Mesenchymal stem cell (in vitro differentiated cells and primary cell): ENCODE measurements at regions not wholly inside any gene's neighbourhood (a gene's known extent, or its start where the extent isn't known, plus 50 kb on each side); places are given as distances from the start of the nearest gene placed in this dataset.

ENCODE experiments used
- DNase-seq: peaks from one replicate; pipeline ENCODE4 v3.0.0-alpha.2; 2013
- H2AFZ ChIP-seq: one replicate; pipeline ENCODE4 v1.6.1; 2013; ENCODE audit warnings: low read depth, mild to moderate bottlenecking, control low read depth, inconsistent platforms, low read length, moderate library complexity
- H2AK5ac ChIP-seq: 2 replicates; pipeline ENCODE4 v1.6.1; 2013; ENCODE audit warnings: low read length, moderate library complexity, mild to moderate bottlenecking, inconsistent platforms; ENCODE audit not compliant: severe bottlenecking
- H2BK120ac ChIP-seq: one replicate; pipeline ENCODE4 v1.6.1; 2013; ENCODE audit warnings: low read depth, mild to moderate bottlenecking, inconsistent platforms, low read length, moderate library complexity
- H2BK12ac ChIP-seq, 2 experiments: one replicate each; pipeline ENCODE4 v1.6.1; 2013; ENCODE audit warnings: inconsistent platforms in 2 of 2, low read length in 2 of 2, mild to moderate bottlenecking in 2 of 2, moderate library complexity in 2 of 2, control low read depth in 1 of 2
- H2BK15ac ChIP-seq: one replicate; pipeline ENCODE4 v1.6.1; 2013; ENCODE audit warnings: mild to moderate bottlenecking, low read depth, inconsistent platforms; ENCODE audit not compliant: poor library complexity, severe bottlenecking
- H2BK5ac ChIP-seq: 2 replicates; pipeline ENCODE4 v1.6.1; 2013; ENCODE audit warnings: low read depth, mild to moderate bottlenecking, low read length, control low read depth, inconsistent platforms; ENCODE audit not compliant: poor library complexity, severe bottlenecking
- H3K14ac ChIP-seq, 2 experiments: one replicate each; pipeline ENCODE4 v1.6.1; 2013; ENCODE audit warnings: inconsistent platforms in 2 of 2, low read length in 2 of 2, control low read depth in 1 of 2, mild to moderate bottlenecking in 1 of 2, moderate library complexity in 1 of 2
- H3K18ac ChIP-seq, 2 experiments: one replicate each; pipeline ENCODE4 v1.6.1; 2013; ENCODE audit warnings: inconsistent platforms in 2 of 2, low read length in 2 of 2, control low read depth in 1 of 2, low read depth in 1 of 2, mild to moderate bottlenecking in 1 of 2
- H3K23ac ChIP-seq, 2 experiments: one replicate each; pipeline ENCODE4 v1.6.1; 2013; ENCODE audit warnings: inconsistent platforms in 2 of 2, low read length in 2 of 2, mild to moderate bottlenecking in 2 of 2, moderate library complexity in 2 of 2, control low read depth in 1 of 2
- H3K27ac ChIP-seq: 2 replicates; pipeline ENCODE4 v1.5.1; 2013; ENCODE audit warnings: mild to moderate bottlenecking, moderate library complexity, low read length, control low read depth, inconsistent platforms; ENCODE audit not compliant: poor library complexity, severe bottlenecking
- H3K27me3 ChIP-seq, 2 experiments: 2 replicates each; pipeline versions ENCODE4 v1.6.1 to v1.7.0; 2013; ENCODE audit warnings: low read length in 2 of 2, mild to moderate bottlenecking in 2 of 2, moderate library complexity in 2 of 2, control low read depth in 1 of 2, inconsistent platforms in 1 of 2; ENCODE audit not compliant: control insufficient read depth in 1 of 2, insufficient read depth in 1 of 2
- H3K36me3 ChIP-seq, 2 experiments: 2 replicates each; pipeline versions ENCODE4 v1.6.1 to v1.7.0; 2013; ENCODE audit warnings: low read length in 2 of 2, control low read depth in 1 of 2, inconsistent platforms in 1 of 2, low read depth in 1 of 2, mild to moderate bottlenecking in 1 of 2; ENCODE audit not compliant: insufficient read depth in 2 of 2, control insufficient read depth in 1 of 2
- H3K4ac ChIP-seq, 2 experiments: one replicate each; pipeline ENCODE4 v1.6.1; 2013; ENCODE audit warnings: inconsistent platforms in 2 of 2, low read length in 2 of 2, mild to moderate bottlenecking in 2 of 2, moderate library complexity in 2 of 2, control low read depth in 1 of 2, low read depth in 1 of 2
- H3K4me1 ChIP-seq: 2 replicates; pipeline ENCODE4 v1.6.1; 2013; ENCODE audit warnings: low read depth, low read length, control low read depth; ENCODE audit not compliant: control insufficient read depth, insufficient read depth
- H3K4me2 ChIP-seq: 2 replicates; pipeline ENCODE4 v1.6.1; 2013; ENCODE audit warnings: low read length, mild to moderate bottlenecking, inconsistent platforms; ENCODE audit not compliant: poor library complexity, severe bottlenecking
- H3K4me3 ChIP-seq, 2 experiments: 2 replicates each; pipeline versions ENCODE4 v1.5.1 to v1.7.0; 2013; ENCODE audit warnings: low read length in 2 of 2, mild to moderate bottlenecking in 2 of 2, control low read depth in 1 of 2, low read depth in 1 of 2; ENCODE audit not compliant: insufficient read depth in 1 of 2
- H3K79me1 ChIP-seq: replicated peaks from 2 replicates; pipeline ENCODE4 v1.6.1; 2013; ENCODE audit warnings: mild to moderate bottlenecking, control low read depth, low read length, inconsistent platforms; ENCODE audit not compliant: poor library complexity, severe bottlenecking
- H3K9ac ChIP-seq: 2 replicates; pipeline ENCODE4 v1.7.0; 2013; ENCODE audit warnings: mild to moderate bottlenecking, low read length, moderate library complexity
- H3K9me3 ChIP-seq: 2 replicates; pipeline ENCODE4 v1.7.0; 2013; ENCODE audit warnings: mild to moderate bottlenecking, low read length; ENCODE audit not compliant: control insufficient read depth
- H4K8ac ChIP-seq: one replicate; pipeline ENCODE4 v1.6.1; 2013; ENCODE audit warnings: inconsistent platforms, mild to moderate bottlenecking, low read length, moderate library complexity
- H4K91ac ChIP-seq: one replicate; pipeline ENCODE4 v1.6.1; 2013; ENCODE audit warnings: mild to moderate bottlenecking, low read length, inconsistent platforms
- WGBS: methylation state at CpG from one replicate; pipeline ENCODE4 v1.1.7; 2013; ENCODE audit warnings: mixed read lengths; 5-methylcytosine and 5-hydroxymethylcytosine counted together

DNA sequence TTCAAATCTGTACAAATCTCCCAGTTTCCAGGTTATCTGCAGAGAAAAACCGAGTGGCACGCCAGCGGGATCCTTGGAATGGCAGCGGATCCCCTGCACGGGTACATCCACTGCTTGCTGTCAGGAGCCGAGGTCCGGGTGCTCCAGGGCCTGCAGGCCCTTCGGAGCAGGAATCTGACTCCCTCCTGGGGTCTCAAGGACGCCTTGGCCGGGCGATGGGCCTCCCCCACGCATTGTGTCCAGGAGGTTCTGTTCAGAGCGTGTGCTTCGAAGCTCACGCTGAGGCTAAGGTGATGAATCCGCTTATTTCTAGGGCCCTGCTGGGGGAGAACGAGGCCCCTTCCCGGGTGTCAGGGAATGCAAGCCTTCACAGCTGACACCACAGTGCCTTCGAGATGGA is 148.9 kb downstream of the SOX1 start:
- Histone ChIP-seq H2BK15ac (no peak overlapping the region), H3K18ac (no peak overlapping the region), H3K9ac (no peak overlapping the region), H2BK120ac (no peak overlapping the region), H3K4me2 (no peak overlapping the region), H3K9me3 (no peaks in the 10 kb centered on the region), H3K36me3 (no peaks in the 10 kb centered on the region), H3K27ac (no peak overlapping the region), H3K79me1 (no peaks in the 10 kb centered on the region), H2AFZ (no peak overlapping the region), H3K4me3 (peak overlapping the region in 1 of 2 experiments; percentile 15), H3K14ac (no peak overlapping the region), H2AK5ac (no peak overlapping the region), H4K8ac (no peak overlapping the region), H4K91ac (no peak overlapping the region), H3K27me3 (peaks cover 0 to 2% of the 10 kb centered on the region in 2 experiments), H3K4me1 (no peaks in the 10 kb centered on the region), H3K4ac (no peak overlapping the region), H2BK5ac (no peak overlapping the region), H2BK12ac (no peak overlapping the region), H3K23ac (no peak overlapping the region)
- 75% methylated on average over 19 of the region's 19 CpGs for WGBS
- no peak for DNase-seq

GRCh38 chr13:112217431-112217830 is 150.5 kb downstream of the SOX1 start:
- Histone ChIP-seq H4K91ac (no peak overlapping the region), H2BK12ac (no peak overlapping the region), H2BK120ac (no peak overlapping the region), H3K9ac (no peak overlapping the region), H4K8ac (no peak overlapping the region), H2BK15ac (no peak overlapping the region), H3K4ac (no peak overlapping the region), H3K4me2 (no peak overlapping the region), H3K23ac (no peak overlapping the region), H3K4me1 (no peaks in the 10 kb centered on the region), H3K27me3 (no peaks in the 10 kb centered on the region), H3K36me3 (no peaks in the 10 kb centered on the region), H3K18ac (no peak overlapping the region), H3K9me3 (no peaks in the 10 kb centered on the region), H3K79me1 (no peaks in the 10 kb centered on the region), H3K4me3 (no peak overlapping the region), H3K14ac (no peak overlapping the region), H2BK5ac (no peak overlapping the region), H3K27ac (no peak overlapping the region), H2AK5ac (no peak overlapping the region), H2AFZ (no peak overlapping the region)
- DNase-seq: no peak
- 88% methylated on average over 7 of the region's 7 CpGs for WGBS

GRCh38 chr13:112218416-112218815 is 151.5 kb downstream of the SOX1 start:
- Histone ChIP-seq H3K4me2 (no peak overlapping the region), H3K18ac (no peak overlapping the region), H3K9ac (no peak overlapping the region), H3K27me3 (no peaks in the 10 kb centered on the region), H3K79me1 (no peaks in the 10 kb centered on the region), H2BK15ac (no peak overlapping the region), H3K14ac (no peak overlapping the region), H3K4ac (no peak overlapping the region), H3K27ac (no peak overlapping the region), H3K36me3 (no peaks in the 10 kb centered on the region), H2AFZ (no peak overlapping the region), H2BK12ac (no peak overlapping the region), H3K4me1 (no peaks in the 10 kb centered on the region), H4K8ac (no peak overlapping the region), H2BK120ac (no peak overlapping the region), H3K4me3 (no peak overlapping the region), H2AK5ac (no peak overlapping the region), H3K23ac (no peak overlapping the region), H4K91ac (no peak overlapping the region), H3K9me3 (no peaks in the 10 kb centered on the region), H2BK5ac (no peak overlapping the region)
- 60% methylated on average over 6 of the region's 6 CpGs for WGBS
- DNase-seq: no peak

GRCh38 chr13:112219740-112220139 is 152.8 kb downstream of the SOX1 start:
- no peak overlapping the region for H4K8ac ChIP-seq
- no peaks in the 10 kb centered on the region for H3K27me3 ChIP-seq
- H3K18ac ChIP-seq: no peak overlapping the region

More at GRCh38 chr13:112219740-112220139, 152.8 kb downstream of the SOX1 start:
- Histone ChIP-seq H2BK15ac (no peak overlapping the region), H2BK120ac (no peak overlapping the region), H3K79me1 (no peaks in the 10 kb centered on the region), H3K4me2 (no peak overlapping the region), H2BK12ac (no peak overlapping the region), H3K23ac (no peak overlapping the region), H3K4me1 (no peaks in the 10 kb centered on the region), H3K9ac (no peak overlapping the region), H3K9me3 (peaks cover 3% of the 10 kb centered on the region), H3K4ac (no peak overlapping the region), H3K14ac (no peak overlapping the region), H2AFZ (no peak overlapping the region), H2BK5ac (no peak overlapping the region), H4K91ac (no peak overlapping the region), H2AK5ac (no peak overlapping the region), H3K27ac (no peak overlapping the region), H3K36me3 (no peaks in the 10 kb centered on the region), H3K4me3 (no peak overlapping the region)
- 93% methylated on average over 7 of the region's 8 CpGs for WGBS
- no peak for DNase-seq
